M059J (cell line): ENCODE measurements at regions not wholly inside any gene's neighbourhood (a gene's known extent, or its start where the extent isn't known, plus 50 kb on each side); places are given as distances from the start of the nearest gene placed in this dataset.
A peak's percentile ranks its signal among the peaks of the same experiment; 100 is the strongest.
"Not testable (repeated sequence)": the region's sequence is repeated elsewhere in the genome, so short reads cannot be mapped to it uniquely, and the experiment has no call there.

Source experiments
- DNase-seq: peaks from one replicate; pipeline ENCODE4 v3.0.0-alpha.2; 2012; ENCODE audit warnings: low read depth

DNA sequence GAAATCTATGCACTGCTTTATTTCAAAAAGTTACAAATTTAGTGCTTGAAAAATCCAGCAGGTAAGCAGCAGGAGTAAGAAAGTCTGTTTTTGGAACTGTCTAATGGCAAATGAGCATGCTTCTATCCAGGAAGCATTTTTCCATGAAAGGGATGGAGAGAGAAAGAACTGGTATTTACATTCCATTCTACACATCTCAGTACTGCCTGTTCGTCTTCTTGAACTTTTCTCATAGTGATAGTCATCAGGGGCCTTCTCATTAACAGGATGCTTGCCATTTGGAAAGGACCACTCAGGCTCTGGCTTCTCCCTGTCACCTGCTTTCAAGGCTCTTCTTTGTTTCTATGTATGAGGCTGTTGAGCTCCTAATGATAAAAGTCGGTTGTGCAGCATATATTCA lies 267.3 kb upstream of the IL12A start:
- DNase-seq = no peak

GRCh38 chr3:159723295-159723694 lies 265.3 kb upstream of the IL12A start:
- no peak for DNase-seq

GRCh38 chr3:159724627-159725026 lies 264.0 kb upstream of the IL12A start:
- peak; percentile 19 for DNase-seq

- peak; percentile 88 for DNase-seq
Observed at GRCh38 chr3:159726231-159726964, 262.2 kb upstream of the IL12A start.

GRCh38 chr3:159727506-159727905 lies 261.1 kb upstream of the IL12A start:
- DNase-seq = no peak

DNA sequence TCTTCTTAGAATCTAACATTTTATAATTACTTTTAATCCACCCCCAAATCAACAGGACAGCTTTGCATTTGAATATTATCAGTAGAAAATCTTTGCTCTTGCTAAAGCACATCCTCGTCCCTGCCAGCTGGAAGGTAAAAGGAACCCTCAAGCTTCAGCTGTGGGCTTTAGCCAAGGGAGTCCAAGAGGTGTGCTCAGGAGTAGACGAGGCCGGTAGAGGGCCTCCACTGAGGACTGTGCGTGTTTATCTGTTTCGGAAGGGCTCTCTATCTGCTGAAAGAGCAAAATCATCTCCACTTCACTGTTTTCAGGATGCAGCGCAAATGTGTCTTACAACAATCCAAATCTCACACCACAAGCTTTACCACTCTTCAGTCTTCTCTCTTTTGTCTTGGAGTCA lies 257.4 kb upstream of the IL12A start:
- DNase-seq = no peak

GRCh38 chr3:159732172-159733111 lies 256.2 kb upstream of the IL12A start:
- DNase-seq = peak; percentile 89

DNA sequence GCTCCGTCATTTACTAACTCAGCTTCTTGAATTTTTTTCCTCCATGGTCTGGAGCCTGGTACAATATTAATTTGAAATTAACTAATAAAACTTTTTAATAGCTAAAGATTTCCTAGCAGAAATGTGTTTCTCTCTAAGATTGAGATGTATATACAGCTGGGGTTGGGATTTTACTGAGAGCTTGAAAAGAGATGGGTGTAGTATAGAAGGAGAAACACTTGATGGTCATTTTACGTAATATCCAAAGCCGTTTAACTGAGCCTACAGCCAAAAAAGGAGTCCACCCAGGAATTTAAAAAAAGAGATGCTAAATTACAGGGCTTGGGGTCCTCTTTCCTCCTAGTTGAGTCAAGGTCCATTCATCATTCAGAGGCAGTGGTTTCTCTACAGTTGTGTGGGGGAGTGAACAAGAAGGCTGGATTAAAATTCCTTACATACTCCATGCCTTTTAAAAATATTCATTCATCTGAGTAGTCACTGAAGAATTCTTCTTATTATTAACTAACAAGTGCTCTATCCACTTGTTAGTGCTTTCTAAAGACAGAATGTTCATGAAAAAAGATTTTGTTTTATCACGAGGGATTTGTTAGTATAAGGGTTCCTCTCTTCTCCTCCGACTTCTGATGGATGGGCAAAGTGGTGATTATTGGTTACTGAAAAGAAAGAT lies 255.3 kb upstream of the IL12A start:
- DNase-seq = peak; percentile 89

GRCh38 chr3:159734681-159735080 lies 254.0 kb upstream of the IL12A start:
- DNase-seq = no peak

DNA sequence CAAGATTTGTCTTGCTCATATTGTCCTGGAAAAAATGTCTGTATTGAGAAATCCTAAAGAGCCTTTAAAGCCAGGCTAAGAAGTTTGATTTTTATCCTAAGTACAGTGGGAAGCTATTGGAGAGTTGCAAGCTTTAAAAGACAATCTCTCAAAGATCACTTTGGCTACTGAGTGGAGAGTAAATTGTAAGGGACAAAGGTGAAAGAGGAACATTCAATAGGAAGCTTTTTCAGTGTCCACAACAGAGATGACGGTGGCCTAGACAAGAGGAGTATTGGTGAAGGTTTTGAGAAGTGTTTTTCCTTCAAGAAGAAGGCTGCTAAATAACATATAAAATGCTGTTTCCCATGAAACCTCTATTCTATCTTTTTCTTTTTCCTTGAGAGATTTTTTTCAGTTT lies 249.5 kb upstream of the IL12A start:
- DNase-seq = no peak

GRCh38 chr3:159739969-159740368 lies 248.7 kb upstream of the IL12A start:
- DNase-seq = peak; percentile 41

- DNase-seq = no peak
Observed at GRCh38 chr3:159741281-159741680, 247.4 kb upstream of the IL12A start.

DNA sequence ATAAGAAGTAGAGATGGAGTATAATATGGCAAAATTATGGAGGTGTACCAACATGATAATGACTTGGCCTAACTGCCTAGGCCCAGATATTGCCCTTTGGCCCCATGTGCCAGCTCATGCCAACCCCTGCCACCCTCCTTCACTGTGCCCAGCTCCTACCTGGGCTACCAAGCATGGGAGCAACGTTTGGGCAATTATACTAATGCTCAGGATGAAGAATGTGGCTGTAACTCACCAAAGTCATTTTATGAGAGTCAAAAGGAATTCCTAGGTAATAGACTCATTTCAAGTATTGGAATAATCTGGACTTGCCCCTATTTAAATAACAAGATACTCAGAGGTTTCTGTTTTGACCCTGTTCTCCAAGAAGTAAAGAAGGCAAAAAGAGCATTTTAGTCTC lies 240.2 kb upstream of the IL12A start:
- peak; percentile 69 for DNase-seq

- no peak for DNase-seq
Observed at GRCh38 chr3:159749406-159749805, 239.2 kb upstream of the IL12A start.

GRCh38 chr3:159751146-159751545 lies 237.5 kb upstream of the IL12A start:
- peak; percentile 52 for DNase-seq

- peak; percentile 91 for DNase-seq
Observed at GRCh38 chr3:159751752-159752151, 236.9 kb upstream of the IL12A start.

DNA sequence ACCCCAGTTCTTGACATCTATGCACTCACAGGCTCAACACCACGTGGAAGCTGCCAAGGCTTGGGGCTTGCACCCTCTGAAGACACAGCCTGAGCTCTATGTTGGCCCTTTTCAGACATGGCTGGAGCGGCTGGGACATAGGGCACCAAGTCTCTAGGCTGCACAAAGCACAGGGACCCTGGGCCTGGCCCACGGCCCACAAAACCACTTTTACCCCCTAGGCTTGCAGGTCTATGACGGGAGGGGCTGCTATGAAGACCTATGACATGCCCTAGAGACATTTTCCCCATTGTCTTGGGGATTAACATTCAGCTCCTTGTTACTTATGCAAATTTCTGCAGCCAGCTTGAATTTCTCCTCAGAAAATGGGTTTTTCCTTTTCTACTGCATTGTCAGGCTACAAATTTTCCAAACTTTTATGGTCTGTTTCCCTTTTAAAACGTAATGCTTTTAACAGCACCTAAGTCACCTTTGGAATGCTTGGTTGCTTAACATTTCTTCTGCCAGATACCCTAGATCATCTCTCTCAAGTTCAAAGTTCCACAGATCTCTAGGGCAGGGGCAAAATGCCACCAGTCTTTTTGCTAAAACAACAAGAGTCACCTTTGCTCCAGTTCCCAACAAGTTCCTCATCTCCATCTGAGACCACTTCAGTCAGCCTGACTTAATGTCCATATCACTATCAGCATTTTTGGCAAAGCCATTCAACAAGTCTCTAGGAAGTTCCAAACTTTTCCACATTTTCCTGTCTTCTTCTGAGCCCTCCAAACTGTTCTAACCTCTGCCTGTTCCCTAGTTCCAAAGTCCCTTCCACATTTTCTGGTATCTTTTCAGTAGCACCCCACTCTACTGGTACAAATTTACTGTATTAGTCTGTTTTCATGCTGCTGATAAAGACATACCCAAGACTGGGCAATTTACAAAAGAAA lies 232.1 kb upstream of the IL12A start:
- DNase-seq = not testable (repeated sequence)

DNA sequence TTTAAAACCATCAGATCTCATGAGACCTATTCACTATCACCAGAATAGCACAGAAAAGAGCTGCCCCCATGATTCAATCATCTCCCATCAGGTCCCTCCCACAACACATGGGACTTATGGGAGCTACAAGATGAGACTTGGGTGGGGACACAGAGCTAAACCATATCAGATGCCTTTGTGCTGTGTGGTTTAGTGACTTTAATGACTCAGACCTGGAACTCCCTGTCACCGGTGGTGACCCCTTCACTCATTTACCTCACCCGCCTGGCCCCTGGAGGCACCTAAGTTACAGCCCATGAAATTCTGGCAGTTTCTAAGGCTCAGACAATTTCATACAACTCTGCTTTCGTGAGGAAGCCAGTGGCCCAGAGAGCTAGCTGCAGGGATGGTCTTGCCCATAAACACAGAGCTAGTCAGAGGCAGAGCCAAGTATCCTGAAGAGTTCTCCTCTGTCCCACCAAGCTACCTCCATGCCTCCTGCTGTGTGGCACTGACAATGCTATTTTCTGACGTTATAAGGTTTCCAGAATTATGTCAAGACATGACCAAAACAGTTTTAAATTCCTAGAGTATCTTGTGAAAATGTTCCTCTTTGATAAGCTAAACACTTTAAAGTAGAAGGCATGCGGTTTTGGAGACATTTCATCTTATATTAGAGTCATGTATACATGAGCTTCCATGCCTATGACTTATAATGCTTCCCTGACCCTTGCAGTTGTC lies 231.1 kb upstream of the IL12A start:
- peak; percentile 49 for DNase-seq

DNA sequence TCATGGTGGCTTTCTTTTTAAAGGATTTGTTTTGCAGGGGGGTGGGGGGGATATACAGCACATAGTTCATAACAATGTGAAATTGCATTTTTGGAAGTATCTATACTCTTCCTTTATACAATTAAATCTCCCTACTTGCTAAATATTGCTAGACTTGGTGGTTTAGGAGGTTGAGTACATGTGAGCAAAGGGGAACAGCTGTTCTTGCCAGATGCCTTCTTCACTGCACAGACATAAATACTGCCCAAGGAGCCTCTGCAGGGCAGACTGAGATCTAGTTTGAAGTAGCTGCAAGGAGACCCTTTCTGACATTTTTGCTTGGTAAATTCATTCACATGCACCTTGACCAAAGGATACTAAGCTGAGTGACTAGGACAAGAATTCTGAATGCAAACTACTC lies 228.6 kb upstream of the IL12A start:
- DNase-seq = no peak

GRCh38 chr3:159761369-159761768 lies 227.3 kb upstream of the IL12A start:
- DNase-seq = peak; percentile 80
